ENCODE measurements at regions not wholly inside any gene's neighbourhood (a gene's known extent, or its start where the extent isn't known, plus 50 kb on each side); places are given as distances from the start of the nearest gene placed in this dataset.

GRCh38 chr9:93864840-93865239, 90.3 kb downstream of the BARX1 start:
- DNase-seq (ENCODE audit: low spot score) (no peak), ATAC-seq (ENCODE audit: low FRiP score) (no peak)
- TF ChIP-seq CTCF (IDR thresholded peaks at IDR 0.05), result no peak

GRCh38 chr9:93864032-93864431, 91.1 kb downstream of the BARX1 start:
- no peak for ATAC-seq (ENCODE audit: low FRiP score)
- no peak for DNase-seq (ENCODE audit: low spot score)
- no peak for TF ChIP-seq CTCF (IDR thresholded peaks at IDR 0.05)

GRCh38 chr9:93862877-93863545, 92.1 kb downstream of the BARX1 start:
- DNase-seq (ENCODE audit: low spot score) (no peak), ATAC-seq (ENCODE audit: low FRiP score) (no peak)
- TF ChIP-seq CTCF (IDR thresholded peaks at IDR 0.05), result no peak

GRCh38 chr9:93861736-93862358, 93.3 kb downstream of the BARX1 start:
- ATAC-seq (ENCODE audit: low FRiP score) (no peak), DNase-seq (ENCODE audit: low spot score) (no peak)
- TF ChIP-seq CTCF (IDR thresholded peaks at IDR 0.05), result no peak

- TF ChIP-seq CTCF (IDR thresholded peaks at IDR 0.05), result no peak
- DNase-seq (ENCODE audit: low spot score) (no peak), ATAC-seq (ENCODE audit: low FRiP score) (no peak)
Observed at GRCh38 chr9:93860694-93861658, 94.2 kb downstream of the BARX1 start.

- no peak for ATAC-seq (ENCODE audit: low FRiP score)
- DNase-seq (ENCODE audit: low spot score), result no peak
- no peak for TF ChIP-seq CTCF (IDR thresholded peaks at IDR 0.05)
Observed at GRCh38 chr9:93859431-93860215, 95.5 kb downstream of the BARX1 start.

Data from omental fat pad (tissue), 3 donors.